CD14-positive monocyte (primary cell): ENCODE measurements at regions not wholly inside any gene's neighbourhood (a gene's known extent, or its start where the extent isn't known, plus 50 kb on each side); places are given as distances from the start of the nearest gene placed in this dataset.

Experiments used
- DNase-seq, 3 donors: peaks; one replicate each; pipeline ENCODE4 v3.0.0-alpha.2; 2011 to 2022
- H2AFZ ChIP-seq: 2 replicates; pipeline ENCODE4 v1.6.0; 2012; ENCODE audit warnings: mild to moderate bottlenecking, low read depth, low read length, inconsistent platforms; ENCODE audit not compliant: insufficient read depth, poor library complexity, severe bottlenecking
- H3K27ac ChIP-seq, 2 donors: 1 replicate in 1 of 2; 2 replicates in 1 of 2; pipeline ENCODE4 v1.5.1; 2012 to 2013; ENCODE audit warnings: low read length in 2 of 2, control low read depth in 1 of 2, inconsistent platforms in 1 of 2, low read depth in 1 of 2, mild to moderate bottlenecking in 1 of 2
- H3K27me3 ChIP-seq, 2 donors: one replicate each; pipeline versions ENCODE4 v1.6.0 to v1.6.1; 2011 to 2013; ENCODE audit warnings: low read length in 2 of 2; ENCODE audit not compliant: control insufficient read depth in 2 of 2, insufficient read depth in 2 of 2
- H3K36me3 ChIP-seq, 2 donors: replicated peaks in 1 of 2; 1 replicate in 1 of 2; 2 replicates in 1 of 2; pipeline versions ENCODE4 v1.5.1 to v1.6.1; 2012 to 2013; ENCODE audit warnings: low read length in 2 of 2, control low read depth in 1 of 2, inconsistent platforms in 1 of 2, mild to moderate bottlenecking in 1 of 2; ENCODE audit not compliant: insufficient read depth in 2 of 2, control insufficient read depth in 1 of 2
- H3K4me1 ChIP-seq, 2 donors: 1 replicate in 1 of 2; 2 replicates in 1 of 2; pipeline versions ENCODE4 v1.5.1 to v1.6.1; 2012 to 2013; ENCODE audit warnings: low read length in 2 of 2, control low read depth in 1 of 2, inconsistent platforms in 1 of 2, mild to moderate bottlenecking in 1 of 2, moderate library complexity in 1 of 2; ENCODE audit not compliant: insufficient read depth in 2 of 2, control insufficient read depth in 1 of 2
- H3K4me2 ChIP-seq: replicated peaks from 2 replicates; pipeline ENCODE3; 2012; ENCODE audit warnings: low read length, moderate library complexity, mild to moderate bottlenecking; ENCODE audit not compliant: poor library complexity, severe bottlenecking; ENCODE audit errors: extremely low read depth
- H3K4me3 ChIP-seq, 3 experiments: fragments of 200-600 bp in 1 of 3; sonication (generic) in 1 of 3; replicated peaks in 1 of 3; 1 replicate in 2 of 3; 2 replicates in 1 of 3; pipeline ENCODE4 v1.5.1; 2011 to 2013; ENCODE audit warnings: low read length in 3 of 3, mild to moderate bottlenecking in 3 of 3, control low read depth in 2 of 3, low read depth in 2 of 3, inconsistent platforms in 1 of 3, moderate library complexity in 1 of 3
- H3K79me2 ChIP-seq: 2 replicates; pipeline ENCODE4 v1.6.0; 2012; ENCODE audit warnings: mild to moderate bottlenecking, control low read depth, inconsistent platforms, low read length, moderate library complexity; ENCODE audit not compliant: insufficient read depth
- H3K9ac ChIP-seq: 2 replicates; pipeline ENCODE4 v1.6.0; 2017; ENCODE audit warnings: low read length, mild to moderate bottlenecking; ENCODE audit not compliant: insufficient read depth, poor library complexity, severe bottlenecking
- H3K9me3 ChIP-seq, 2 donors: replicated peaks in 1 of 2; 1 replicate in 1 of 2; 2 replicates in 1 of 2; pipeline versions ENCODE4 v1.5.1 to v1.6.1; 2012 to 2013; ENCODE audit warnings: low read length in 2 of 2, control low read depth in 1 of 2; ENCODE audit not compliant: control insufficient read depth in 1 of 2, insufficient read depth in 1 of 2
- H4K20me1 ChIP-seq: 2 replicates; pipeline ENCODE4 v1.6.0; 2012; ENCODE audit warnings: mild to moderate bottlenecking, low read length, control low read depth, moderate library complexity; ENCODE audit not compliant: insufficient read depth
- H3K27ac Mint-ChIP-seq, 7 donors: one replicate each; pipeline ENCODE4 v1.8.0; 2020; ENCODE audit warnings: mild to moderate bottlenecking in 7 of 7, mixed read lengths in 7 of 7, moderate library complexity in 6 of 7, inconsistent platforms in 2 of 7
- H3K27me3 Mint-ChIP-seq, 3 donors: one replicate each; pipeline ENCODE4 v1.8.0; 2021 to 2022; ENCODE audit warnings: low read depth in 3 of 3, mild to moderate bottlenecking in 3 of 3, mixed read lengths in 3 of 3, moderate library complexity in 3 of 3, inconsistent platforms in 1 of 3
- H3K36me3 Mint-ChIP-seq, 2 donors: one replicate each; pipeline ENCODE4 v1.8.0; 2020; ENCODE audit warnings: mixed read lengths in 2 of 2, inconsistent platforms in 1 of 2, mild to moderate bottlenecking in 1 of 2
- H3K4me1 Mint-ChIP-seq: one replicate; pipeline ENCODE4 v1.8.0; 2020; ENCODE audit warnings: mild to moderate bottlenecking, mixed read lengths
- H3K4me3 Mint-ChIP-seq, 2 donors: one replicate each; pipeline ENCODE4 v1.8.0; 2020; ENCODE audit warnings: mild to moderate bottlenecking in 2 of 2, mixed read lengths in 2 of 2, moderate library complexity in 1 of 2
- H3K9me3 Mint-ChIP-seq, 7 donors: one replicate each; pipeline ENCODE4 v1.8.0; 2020 to 2022; ENCODE audit warnings: mixed read lengths in 7 of 7, mild to moderate bottlenecking in 6 of 7, moderate library complexity in 6 of 7, inconsistent platforms in 2 of 7
- CTCF ChIP-seq: fragments of 200-600 bp; IDR thresholded peaks from one replicate; pipeline ENCODE4 v1.8.0; 2022; ENCODE audit warnings: antibody characterized with exemption, mild to moderate bottlenecking
- WGBS: methylation state at CpG from one replicate; pipeline ENCODE4 v1.1.5; 2013; ENCODE audit warnings: missing lambda C conversion rate; ENCODE audit not compliant: insufficient coverage; 5-methylcytosine and 5-hydroxymethylcytosine counted together
- intact Hi-C, 2 donors: fragments of 100-400 bp; cut with micrococcal nuclease; formaldehyde crosslinking; loops; one replicate each; pipeline versions ENCODE4 v1.15.0 to v1.15.1; 2023

- Histone ChIP-seq H3K9ac (no peak overlapping the region), H4K20me1 (no peaks in the 10 kb centered on the region), H3K27ac (no peak overlapping the region), H3K36me3 (no peaks in the 10 kb centered on the region), H3K4me1 (no peaks in the 10 kb centered on the region), H3K27me3 (no peaks in the 10 kb centered on the region), H3K9me3 (no peaks in the 10 kb centered on the region), H3K4me2 (no peak overlapping the region), H3K4me3 (no peak overlapping the region), H2AFZ (no peak overlapping the region), H3K79me2 (no peaks in the 10 kb centered on the region)
- H3K27me3 Mint-ChIP-seq: peaks cover 0 to 1% (median 0%) of the 10 kb centered on the region in 3 donors
- no peaks in the 10 kb centered on the region for H3K36me3 Mint-ChIP-seq
- H3K4me1 Mint-ChIP-seq: no peaks in the 10 kb centered on the region
- no peak for DNase-seq
- no peak for TF ChIP-seq CTCF
- H3K27ac Mint-ChIP-seq: no peak overlapping the region
- WGBS: 100% methylated on average over 1 of the region's 3 CpGs
- H3K4me3 Mint-ChIP-seq: no peak overlapping the region
- H3K9me3 Mint-ChIP-seq: peaks cover 0 to 3% (median 1%) of the 10 kb centered on the region in 7 donors
- intact Hi-C loops: no loop called here
Observed at GRCh38 chr2:58416696-58417095, 175.6 kb upstream of the FANCL start.

GRCh38 chr2:58414506-58414905 is 173.4 kb upstream of the FANCL start:
- peaks cover 0 to 3% (median 1%) of the 10 kb centered on the region in 7 donors for H3K9me3 Mint-ChIP-seq
- H2AFZ ChIP-seq: no peak overlapping the region

More at GRCh38 chr2:58414506-58414905, 173.4 kb upstream of the FANCL start:
- no peak overlapping the region for H3K27ac ChIP-seq
- no peaks in the 10 kb centered on the region for H3K4me1 ChIP-seq
- no peak overlapping the region for H3K4me3 ChIP-seq
- H3K4me2 ChIP-seq: no peak overlapping the region
- H3K36me3 Mint-ChIP-seq: no peaks in the 10 kb centered on the region
- H3K9ac ChIP-seq: no peak overlapping the region
- no peaks in the 10 kb centered on the region for H3K36me3 ChIP-seq
- H3K9me3 ChIP-seq: no peaks in the 10 kb centered on the region
- no peaks in the 10 kb centered on the region for H3K4me1 Mint-ChIP-seq
- H4K20me1 ChIP-seq: no peaks in the 10 kb centered on the region
- no peak overlapping the region for H3K27ac Mint-ChIP-seq
- no peak overlapping the region for H3K4me3 Mint-ChIP-seq
- intact Hi-C loops: no loop called here
- no peak for TF ChIP-seq CTCF
- peaks cover 0 to 1% (median 0%) of the 10 kb centered on the region in 3 donors for H3K27me3 Mint-ChIP-seq
- H3K27me3 ChIP-seq: no peaks in the 10 kb centered on the region
- no peaks in the 10 kb centered on the region for H3K79me2 ChIP-seq
- WGBS: no CpG with 5 or more reads among the region's 2 CpGs
- DNase-seq: no peak
